NCI-H2081 (cell line): ENCODE measurements at regions not wholly inside any gene's neighbourhood (a gene's known extent, or its start where the extent isn't known, plus 50 kb on each side); places are given as distances from the start of the nearest gene placed in this dataset.
"Not testable (repeated sequence)": the region's sequence is repeated elsewhere in the genome, so short reads cannot be mapped to it uniquely, and the experiment has no call there.

Experiments
- DNase-seq, 2 experiments: peaks; one replicate each; lab custom pipeline; 2025; lab: John Stamatoyannopoulos, UW

DNA sequence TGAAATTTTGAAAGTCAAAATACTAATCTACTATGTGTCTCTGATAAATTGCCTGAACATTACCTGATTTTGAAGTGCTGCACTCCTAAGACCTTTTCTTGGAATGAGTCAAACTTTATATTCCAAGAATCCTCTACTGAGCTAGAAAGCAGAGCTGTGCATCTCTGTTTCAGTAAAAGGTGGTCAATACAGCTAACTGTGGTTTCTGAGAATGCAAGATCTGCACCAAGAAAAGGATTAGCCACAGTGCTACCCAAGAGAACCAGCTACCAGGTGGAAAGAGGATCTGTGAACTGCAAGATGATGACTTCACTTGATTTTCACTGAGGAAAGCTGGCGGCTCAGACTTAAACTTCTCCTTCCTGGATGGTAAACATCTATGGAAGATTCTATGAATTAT, 289.3 kb downstream of the LIPI start:
- DNase-seq = not testable (repeated sequence)

DNA sequence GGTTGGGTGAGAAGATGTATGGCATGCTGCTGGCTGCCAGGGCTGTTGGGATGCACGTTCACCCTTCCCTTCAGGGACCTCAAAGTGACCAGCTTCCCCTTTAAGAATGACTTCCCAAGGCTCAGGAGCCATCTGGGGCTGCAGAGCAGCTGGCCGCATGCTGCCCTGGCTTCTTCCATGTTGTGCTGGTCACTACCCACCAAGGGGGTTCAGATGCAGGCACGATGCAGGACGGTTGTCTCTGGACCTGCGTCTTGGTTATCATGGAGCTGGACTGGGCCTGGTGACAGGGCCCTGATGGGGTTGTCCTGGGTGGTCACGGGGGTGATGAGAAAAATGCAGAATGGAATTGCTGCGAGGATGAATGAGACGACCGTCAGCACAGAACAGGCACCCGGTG, 297.8 kb downstream of the POTED start:
- not testable (repeated sequence) for DNase-seq

DNA sequence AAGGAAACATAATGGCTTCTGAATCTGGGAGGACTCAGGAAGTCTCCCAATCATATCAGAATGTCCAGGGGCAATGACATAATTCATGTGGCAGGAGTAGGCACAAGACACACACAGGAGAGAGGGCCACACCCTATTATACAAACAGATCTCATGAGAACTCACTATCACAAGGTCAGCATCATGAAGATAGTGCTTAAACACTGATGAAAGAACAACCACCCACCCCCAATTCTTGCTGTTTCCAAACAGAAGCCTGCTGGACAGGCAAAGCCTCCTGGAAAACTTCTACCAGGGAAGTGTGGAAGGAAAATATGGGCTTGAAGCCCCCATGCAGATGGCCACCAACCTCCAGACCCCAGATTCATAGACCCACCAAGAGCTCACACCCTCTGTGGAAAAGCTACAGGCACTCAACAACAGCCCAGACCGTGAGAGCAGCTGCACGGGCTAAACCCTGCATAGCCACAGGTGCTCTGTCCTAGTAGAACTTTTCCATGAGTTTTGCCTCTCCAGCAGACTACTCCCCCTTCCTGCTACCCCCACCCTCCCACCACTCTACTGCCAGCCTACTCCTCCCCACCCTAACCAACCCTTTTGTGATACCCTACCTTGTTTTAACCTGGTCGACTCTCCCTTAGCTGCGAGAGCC, 287.1 kb downstream of the POTED start:
- not testable (repeated sequence) for DNase-seq

DNA sequence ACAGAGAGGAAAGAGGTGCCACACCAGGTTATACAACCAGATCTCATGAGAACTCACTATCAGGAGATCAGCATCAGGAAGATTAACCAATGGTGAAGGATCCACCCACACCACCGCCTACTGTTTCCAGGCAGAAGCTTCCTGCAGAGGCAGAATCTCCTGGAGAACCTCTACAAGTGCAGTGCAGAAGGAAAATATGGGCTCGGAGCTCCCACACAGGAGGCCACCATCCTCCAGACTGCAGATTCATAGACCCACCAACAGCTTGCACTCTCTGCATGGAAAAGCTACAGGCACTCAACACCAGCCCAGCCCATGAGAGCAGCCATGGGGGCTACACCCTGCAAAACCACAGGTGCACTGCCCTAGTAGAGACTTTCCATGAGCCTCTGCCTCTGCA, 284.0 kb downstream of the POTED start:
- not testable (repeated sequence) for DNase-seq

DNA sequence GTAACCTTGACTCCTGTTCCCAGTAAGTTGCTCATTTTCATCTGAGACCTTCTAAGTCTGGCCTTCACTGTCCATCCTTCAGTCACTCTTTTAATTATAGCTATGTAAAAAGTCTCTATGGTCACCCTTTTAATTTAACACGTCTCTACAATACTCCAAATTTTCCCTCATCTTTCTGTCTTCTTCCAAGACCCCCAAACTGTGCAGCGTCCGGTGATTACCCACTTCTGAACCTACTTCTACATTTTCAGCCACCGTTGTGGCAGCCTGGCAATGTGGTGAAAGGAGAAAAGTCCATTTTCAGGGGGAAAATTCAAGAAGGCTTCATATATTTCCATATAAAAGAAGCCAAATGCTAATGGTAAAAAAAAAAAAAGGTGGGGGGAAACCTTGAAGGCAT, 283.4 kb downstream of the POTED start:
- not testable (repeated sequence) for DNase-seq

DNA sequence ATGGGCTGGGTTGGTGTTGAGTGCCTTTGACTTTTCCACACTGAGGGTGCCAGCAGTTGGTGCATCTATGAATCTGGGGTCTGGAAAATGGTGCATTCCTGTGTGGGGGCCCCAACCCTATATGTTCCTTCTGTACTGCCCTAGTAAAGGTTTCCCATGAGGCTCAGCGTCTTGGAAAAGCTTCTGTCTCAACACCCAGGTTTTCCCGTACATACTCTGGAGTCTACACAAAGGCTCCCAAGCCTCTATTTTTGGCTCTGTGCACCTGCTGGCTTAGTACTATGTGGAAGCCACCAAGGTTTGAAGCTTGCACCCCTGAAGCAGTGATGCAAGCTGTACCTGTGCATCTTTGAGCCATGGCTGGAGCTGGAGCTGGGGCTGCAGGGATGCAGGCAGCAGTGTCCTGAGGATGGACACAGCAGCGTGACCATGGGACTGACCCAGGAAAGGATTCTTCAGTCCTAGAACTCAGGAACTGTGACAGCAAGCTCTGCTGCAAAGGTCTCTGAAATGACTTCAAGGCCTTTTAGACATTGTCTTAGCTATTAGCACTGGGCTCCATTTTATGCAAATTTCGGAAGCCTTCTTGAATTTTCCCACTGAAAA, 282.7 kb downstream of the POTED start:
- DNase-seq = not testable (repeated sequence)

DNA sequence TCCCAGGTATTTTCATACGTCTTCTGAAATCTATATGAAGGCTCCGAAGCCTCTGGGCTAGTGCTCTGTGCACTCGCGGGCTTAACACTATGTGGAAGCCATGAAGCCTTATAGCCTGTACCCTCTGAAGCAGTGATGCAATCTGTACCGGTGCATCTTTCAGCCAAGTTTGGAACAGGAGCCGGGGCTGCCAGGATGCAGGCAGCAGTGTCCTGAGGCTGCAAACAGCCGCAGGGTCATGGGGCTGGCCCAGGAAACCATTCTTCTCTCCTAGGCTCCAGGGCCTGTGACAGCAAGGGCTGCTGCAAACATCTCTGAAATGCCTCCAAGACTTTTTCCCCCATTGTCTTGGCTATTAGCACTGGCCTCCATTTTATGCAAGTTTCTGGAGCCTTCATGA, 279.6 kb downstream of the POTED start:
- not testable (repeated sequence) for DNase-seq

DNA sequence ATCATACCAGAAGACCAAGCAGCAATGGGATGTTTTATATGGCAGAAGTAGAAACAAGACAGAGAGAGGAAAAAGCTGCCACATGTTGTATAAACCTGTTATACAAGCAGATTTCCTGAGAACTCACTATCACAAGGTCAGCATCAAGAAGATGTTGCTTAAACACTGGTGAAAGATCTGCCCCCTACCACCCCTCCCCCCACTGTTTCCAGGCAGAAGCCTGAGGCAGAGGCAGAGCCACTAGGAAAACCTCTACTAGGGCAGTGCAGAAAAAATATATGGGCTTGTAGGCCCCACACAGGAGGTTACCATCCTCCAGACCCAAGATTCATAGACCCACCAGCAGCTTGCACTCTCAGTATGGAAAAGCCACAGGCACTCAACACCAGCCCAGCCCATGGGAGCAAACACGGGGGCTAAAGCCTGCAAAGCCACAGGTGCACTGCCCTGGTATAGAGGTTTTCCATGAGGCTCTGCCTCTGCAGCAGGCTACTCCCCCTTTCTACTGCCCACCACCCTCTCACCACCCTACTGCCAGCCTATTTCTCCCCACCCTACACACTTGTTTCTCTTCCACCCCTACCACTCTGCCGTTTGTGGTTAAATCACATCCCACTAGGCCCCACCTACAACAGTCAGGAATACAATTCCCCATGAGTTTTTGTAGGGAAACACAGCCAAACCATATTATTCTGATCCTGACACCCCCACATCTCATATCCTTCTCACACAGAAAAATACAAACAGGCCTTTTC, 274.2 kb downstream of the POTED start:
- DNase-seq = not testable (repeated sequence)

DNA sequence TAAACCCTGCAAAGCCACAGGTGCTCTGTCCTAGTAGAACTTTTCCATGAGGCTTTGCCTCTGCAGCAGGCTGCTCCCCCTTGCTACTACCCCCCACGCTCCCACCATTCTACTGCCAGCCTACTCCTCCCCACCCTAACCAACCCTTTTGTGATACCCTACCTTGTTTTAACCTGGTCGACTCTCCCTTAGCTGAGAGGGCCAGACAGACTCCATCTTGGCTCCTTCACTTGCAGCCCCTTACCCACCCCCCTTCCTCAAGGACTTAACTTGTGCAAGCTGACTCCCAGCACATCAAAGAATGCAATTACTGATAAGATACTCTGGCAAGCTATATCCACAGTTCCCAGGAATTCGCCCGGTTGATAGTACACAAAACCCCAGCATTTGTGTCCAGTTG, 267.9 kb downstream of the POTED start:
- not testable (repeated sequence) for DNase-seq

DNA sequence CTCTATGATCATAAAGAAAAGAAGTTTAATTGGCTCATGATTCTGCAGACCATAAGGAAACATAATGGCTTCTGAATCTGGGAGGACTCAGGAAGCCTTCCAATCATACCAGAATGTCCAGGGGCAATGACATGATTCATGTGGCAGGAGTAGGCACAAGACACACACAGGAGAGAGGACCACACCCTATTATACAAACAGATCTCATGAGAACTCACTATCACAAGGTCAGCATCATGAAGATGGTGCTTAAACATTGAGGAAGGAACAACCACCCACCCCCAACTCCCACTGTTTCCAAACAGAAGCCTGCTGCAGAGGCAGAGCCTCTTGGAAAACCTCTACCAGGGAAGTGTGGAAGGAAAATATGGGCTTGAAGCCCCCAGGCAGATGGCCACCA, 267.4 kb downstream of the POTED start:
- not testable (repeated sequence) for DNase-seq

DNA sequence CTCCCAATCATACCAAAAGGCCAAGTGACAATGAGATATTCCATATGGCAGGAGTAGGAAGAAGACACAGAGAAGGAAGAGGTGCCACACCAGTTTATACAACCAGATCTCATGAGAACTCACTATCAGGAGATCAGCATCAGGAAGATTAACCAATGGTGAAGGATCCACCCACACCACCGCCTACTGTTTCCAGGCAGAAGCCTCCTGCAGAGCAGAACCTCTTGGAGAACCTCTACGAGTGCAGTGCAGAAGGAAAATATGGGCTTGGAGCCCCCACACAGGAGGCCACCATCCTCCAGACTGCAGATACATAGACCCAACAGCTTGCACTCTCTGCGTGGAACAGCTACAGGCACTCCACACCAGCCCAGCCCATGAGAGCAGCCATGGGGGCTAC, 264.4 kb downstream of the POTED start:
- not testable (repeated sequence) for DNase-seq

DNA sequence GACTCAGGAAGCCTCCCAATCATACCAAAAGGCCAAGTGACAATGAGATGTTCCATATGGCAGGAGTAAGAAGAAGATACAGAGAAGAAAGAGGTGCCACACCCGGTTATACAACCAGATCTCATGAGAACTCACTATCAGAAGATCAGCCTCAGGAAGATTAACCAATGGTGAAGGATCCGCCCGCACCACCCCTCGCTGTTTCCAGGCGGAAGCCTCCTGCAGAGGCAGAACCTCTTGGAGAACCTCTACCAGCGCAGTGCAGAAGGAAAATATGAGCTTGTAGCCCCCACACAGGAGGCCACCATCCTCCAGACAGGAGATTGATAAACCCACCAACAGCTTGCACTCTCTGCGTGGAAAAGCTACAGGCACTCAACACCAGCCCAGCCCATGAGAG, 245.1 kb downstream of the POTED start:
- no peak for DNase-seq

DNA sequence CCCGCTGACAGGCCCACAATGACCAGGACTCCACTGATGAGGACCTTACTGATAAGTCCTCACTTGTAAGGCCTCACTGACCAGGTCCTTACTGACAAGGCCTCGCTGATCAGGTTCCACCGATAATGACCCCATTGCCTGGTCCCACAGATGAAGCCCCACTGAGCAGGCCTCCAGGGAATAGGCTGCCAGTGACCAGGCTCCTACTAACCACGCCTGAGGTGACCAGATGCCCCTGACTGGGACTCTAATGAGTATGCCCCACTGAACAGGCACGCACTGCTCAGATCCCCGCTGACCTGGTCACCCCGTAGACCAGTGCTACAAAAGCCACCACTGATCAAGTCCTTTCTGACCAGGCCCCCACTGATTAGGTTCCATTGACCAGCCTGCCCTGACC, 241.2 kb downstream of the POTED start:
- not testable (repeated sequence) for DNase-seq

DNA sequence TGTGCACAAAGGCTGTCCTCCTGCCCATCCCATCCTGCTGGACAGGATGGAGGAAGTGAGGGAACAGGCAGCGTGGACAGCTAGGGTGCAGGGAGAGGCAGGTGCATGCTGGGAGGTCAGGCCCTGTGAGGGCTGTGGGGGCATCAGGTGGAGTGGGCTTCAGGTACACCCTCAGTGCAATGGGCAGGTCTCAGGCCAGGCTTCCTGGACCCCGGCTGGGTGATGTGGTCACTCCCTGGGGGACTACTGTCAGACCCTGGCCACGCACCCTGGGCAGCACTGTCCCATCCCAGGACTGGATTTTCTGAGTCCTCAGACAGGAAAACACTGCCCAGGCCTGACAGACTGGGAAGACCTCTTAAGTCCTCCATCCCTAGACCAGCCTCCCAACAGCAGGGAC, 239.9 kb downstream of the POTED start:
- not testable (repeated sequence) for DNase-seq

DNA sequence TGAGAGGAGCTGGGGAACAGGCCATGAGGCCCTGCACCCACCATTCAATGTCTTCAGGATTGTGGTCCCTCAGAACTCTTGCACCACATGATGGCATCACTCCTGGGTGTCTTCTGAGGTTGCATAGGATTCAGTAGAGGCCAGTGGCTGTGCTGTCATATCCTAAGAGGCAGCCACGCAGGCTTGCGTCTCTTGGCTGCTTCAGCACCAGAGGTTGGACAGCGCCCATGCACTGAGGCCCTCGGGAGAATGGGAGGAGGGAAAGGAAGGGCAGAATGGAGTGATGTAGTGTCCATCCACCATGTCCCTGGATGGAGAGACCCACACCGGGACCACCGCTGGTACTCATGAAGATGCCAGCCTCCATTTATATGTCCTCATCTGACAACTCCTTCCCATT, 237.1 kb downstream of the POTED start:
- DNase-seq = not testable (repeated sequence)

DNA sequence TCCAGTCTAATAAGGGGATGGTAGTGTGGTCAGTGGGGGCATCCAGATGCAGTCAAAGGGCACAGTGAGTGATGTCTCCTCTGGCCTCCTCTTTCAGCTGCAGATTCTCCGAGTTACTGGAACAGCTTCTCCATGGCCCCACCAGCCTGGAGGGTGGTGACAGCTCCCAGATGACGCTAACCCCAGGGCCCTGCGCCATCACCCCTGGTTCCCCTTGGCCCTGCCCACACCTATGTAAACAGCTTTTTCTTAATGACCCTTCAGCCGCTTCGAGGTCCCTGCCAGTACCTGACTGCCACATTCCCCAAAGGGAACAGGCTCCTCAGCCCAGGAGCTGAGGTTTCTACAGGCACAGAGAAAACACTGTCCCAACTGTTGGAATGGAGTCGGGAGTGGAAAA, 235.0 kb downstream of the POTED start:
- not testable (repeated sequence) for DNase-seq

DNA sequence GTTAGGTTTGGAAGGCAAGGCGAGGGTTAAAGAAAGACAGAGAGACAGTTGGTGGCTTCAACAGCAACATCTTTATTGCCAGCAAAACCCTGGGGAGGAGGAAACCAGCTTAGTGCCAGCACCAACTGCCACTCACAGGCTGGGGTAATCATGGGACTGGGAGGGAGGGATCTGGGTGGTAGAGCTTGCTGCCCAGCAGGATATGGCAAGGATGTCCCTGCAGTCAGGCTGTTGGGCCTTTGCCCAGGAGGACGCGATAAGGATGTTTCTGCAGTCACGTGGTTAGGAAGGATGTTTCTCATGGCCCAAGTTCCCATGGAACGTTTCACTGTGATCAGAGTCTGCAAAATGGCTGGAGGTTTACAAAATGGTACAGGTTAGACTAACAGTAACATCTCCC, 233.5 kb downstream of the POTED start:
- not testable (repeated sequence) for DNase-seq

DNA sequence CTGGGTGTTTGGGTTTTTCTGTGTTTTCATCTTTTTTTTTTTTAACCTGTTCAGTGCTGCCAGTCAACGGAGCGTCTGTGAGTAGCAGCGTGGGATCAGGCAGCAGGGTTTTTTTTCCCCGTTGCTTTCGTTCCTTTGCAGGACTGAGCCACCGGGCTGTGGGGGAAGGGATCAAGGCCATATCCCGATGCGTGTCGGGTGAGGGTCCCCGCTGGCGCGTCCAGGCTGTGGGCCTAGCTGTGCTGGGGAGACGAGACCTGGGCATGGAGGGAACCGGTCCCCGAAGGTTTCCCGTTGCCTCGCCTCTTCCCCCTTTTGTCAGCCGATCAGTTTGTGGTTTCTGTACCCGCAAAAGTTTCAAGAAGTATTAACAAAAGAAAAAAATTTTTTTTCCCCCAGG, 218.1 kb downstream of the POTED start:
- DNase-seq = not testable (repeated sequence)

DNA sequence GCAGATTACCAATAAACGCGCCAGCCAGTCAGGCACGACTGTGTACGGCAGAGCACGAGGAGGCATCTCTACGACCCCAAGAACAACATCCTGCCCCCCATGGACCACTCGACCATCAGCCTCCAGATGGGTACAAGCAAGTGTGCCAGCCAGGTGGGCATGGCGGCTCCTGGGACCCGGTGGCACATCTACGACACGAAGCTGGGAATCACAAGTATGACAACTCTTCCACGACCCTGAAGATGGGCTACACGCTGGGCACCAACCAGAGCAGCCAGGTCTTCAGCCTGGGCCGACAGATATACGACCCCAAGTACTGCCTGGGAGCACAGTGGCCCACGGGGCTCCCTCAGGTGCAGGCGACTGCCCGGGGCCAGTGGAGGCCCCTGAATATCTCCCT, 217.6 kb downstream of the POTED start:
- no peak for DNase-seq

DNA sequence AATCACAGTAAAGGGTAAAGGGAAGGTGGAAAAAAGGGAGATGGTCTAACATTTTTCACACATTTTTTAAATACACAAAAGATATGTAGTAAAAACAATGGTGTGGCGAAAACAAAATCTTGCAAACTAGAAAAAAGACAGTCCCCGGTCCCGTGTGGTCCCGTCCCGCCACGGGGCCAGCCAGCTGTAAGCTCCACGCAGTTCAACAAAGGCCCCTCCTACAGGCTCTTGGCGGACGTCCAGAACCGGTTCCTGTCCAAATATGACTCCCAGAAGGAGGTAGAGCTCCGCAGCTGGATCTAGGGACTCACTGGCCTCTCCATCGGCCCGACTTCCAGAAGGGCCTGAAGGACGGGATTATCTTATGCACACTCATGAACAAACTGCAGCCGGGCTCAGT, 216.9 kb downstream of the POTED start:
- DNase-seq = not testable (repeated sequence)

DNA sequence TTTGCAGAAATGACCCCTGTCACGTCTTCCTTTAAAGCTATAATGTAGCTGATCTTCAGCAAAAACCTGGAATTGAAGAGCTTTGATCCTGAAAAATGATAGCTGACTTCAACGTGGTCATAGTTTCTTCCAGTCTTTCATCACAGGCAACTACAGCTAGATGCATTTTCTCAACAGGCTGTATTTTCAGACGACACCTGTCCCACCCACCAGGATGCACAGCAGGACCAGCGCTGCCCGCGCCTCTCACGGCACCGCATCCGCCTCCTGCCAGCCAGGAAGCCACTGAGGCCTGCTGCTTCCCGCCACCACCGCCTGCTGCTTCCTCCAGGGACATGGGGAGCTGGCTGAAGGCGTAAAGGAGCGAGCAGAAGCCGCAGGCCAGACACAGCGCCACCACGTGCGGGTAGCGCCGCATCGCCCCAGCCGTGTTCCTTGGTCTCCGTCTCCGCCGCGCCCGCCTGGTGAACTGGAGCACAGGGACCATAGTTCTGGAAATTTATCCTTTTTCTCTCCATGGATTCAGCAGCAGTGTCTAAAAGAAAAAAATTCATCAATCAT, 215.7 kb downstream of the POTED start:
- DNase-seq = not testable (repeated sequence)

DNA sequence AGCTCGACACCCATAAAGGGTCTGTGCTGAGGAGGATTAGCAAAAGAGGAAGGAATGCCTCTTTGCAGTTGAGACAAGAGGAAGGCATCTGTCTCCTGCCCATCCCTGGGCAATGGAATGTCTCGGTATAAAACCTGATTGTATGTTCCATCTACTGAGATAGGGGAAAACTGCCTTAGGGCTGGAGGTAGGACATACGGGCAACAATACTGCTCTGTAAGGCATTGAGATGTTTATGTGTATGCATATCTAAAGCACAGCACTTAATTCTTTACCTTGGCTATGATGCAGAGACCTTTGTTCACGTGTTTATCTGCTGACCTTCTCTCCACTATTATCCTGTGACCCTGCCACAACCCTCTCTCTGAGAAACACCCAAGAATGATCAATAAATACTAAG, 210.7 kb downstream of the POTED start:
- DNase-seq = not testable (repeated sequence)

DNA sequence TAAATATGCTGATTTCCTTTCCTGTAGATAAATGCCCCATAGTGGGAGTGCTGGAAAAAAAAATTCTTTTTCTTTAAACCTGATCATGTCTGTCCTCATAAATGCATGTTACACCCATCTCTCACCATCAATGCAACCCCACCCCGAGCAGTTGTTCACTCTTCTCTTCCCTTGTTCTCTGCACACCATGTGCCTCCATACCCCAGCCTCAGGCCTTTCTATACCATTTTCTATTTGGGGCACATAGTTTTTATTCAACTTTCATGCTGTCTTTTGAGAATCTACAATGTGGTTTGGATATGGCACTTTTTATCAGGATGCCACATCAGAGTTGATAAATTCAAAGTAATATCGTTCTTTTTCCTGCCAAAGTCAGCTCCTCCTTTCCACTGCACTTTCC, 202.6 kb downstream of the POTED start:
- DNase-seq = not testable (repeated sequence)
